Panc1 (cell line): ENCODE measurements at regions not wholly inside any gene's neighbourhood (a gene's known extent, or its start where the extent isn't known, plus 50 kb on each side); places are given as distances from the start of the nearest gene placed in this dataset.

Experiments used
- POLR2AphosphoS5 ChIP-seq: IDR thresholded peaks from 2 replicates; pipeline ENCODE4 v1.6.1; 2012; ENCODE audit warnings: mild to moderate bottlenecking, low read depth, low read length, moderate library complexity
- SIN3A ChIP-seq: IDR thresholded peaks from 2 replicates; pipeline ENCODE4 v1.6.1; 2012; ENCODE audit warnings: low read depth, mild to moderate bottlenecking, low read length, moderate library complexity, borderline replicate concordance; ENCODE audit not compliant: insufficient read depth
- TF ChIP-seq, protein P1 (sequence below): fragments of 450-650 bp; IDR thresholded peaks from 2 replicates; pipeline ENCODE4 v1.5.1; 2017; ENCODE audit warnings: mild to moderate bottlenecking
- TF ChIP-seq, protein P2 (sequence below), 2 experiments: IDR thresholded peaks; 2 replicates each; pipeline ENCODE4 v1.6.1; 2011 to 2012; ENCODE audit warnings: low read depth in 2 of 2, control low read depth in 1 of 2, low read length in 1 of 2, mild to moderate bottlenecking in 1 of 2, moderate library complexity in 1 of 2; ENCODE audit not compliant: insufficient read depth in 1 of 2

GRCh38 chr5:40314275-40314674 lies 365.4 kb upstream of the PTGER4 start:
- TF ChIP-seq, protein P1, sequence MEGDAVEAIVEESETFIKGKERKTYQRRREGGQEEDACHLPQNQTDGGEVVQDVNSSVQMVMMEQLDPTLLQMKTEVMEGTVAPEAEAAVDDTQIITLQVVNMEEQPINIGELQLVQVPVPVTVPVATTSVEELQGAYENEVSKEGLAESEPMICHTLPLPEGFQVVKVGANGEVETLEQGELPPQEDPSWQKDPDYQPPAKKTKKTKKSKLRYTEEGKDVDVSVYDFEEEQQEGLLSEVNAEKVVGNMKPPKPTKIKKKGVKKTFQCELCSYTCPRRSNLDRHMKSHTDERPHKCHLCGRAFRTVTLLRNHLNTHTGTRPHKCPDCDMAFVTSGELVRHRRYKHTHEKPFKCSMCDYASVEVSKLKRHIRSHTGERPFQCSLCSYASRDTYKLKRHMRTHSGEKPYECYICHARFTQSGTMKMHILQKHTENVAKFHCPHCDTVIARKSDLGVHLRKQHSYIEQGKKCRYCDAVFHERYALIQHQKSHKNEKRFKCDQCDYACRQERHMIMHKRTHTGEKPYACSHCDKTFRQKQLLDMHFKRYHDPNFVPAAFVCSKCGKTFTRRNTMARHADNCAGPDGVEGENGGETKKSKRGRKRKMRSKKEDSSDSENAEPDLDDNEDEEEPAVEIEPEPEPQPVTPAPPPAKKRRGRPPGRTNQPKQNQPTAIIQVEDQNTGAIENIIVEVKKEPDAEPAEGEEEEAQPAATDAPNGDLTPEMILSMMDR, result no peak
- TF ChIP-seq POLR2AphosphoS5, result no peak
- TF ChIP-seq, protein P2, sequence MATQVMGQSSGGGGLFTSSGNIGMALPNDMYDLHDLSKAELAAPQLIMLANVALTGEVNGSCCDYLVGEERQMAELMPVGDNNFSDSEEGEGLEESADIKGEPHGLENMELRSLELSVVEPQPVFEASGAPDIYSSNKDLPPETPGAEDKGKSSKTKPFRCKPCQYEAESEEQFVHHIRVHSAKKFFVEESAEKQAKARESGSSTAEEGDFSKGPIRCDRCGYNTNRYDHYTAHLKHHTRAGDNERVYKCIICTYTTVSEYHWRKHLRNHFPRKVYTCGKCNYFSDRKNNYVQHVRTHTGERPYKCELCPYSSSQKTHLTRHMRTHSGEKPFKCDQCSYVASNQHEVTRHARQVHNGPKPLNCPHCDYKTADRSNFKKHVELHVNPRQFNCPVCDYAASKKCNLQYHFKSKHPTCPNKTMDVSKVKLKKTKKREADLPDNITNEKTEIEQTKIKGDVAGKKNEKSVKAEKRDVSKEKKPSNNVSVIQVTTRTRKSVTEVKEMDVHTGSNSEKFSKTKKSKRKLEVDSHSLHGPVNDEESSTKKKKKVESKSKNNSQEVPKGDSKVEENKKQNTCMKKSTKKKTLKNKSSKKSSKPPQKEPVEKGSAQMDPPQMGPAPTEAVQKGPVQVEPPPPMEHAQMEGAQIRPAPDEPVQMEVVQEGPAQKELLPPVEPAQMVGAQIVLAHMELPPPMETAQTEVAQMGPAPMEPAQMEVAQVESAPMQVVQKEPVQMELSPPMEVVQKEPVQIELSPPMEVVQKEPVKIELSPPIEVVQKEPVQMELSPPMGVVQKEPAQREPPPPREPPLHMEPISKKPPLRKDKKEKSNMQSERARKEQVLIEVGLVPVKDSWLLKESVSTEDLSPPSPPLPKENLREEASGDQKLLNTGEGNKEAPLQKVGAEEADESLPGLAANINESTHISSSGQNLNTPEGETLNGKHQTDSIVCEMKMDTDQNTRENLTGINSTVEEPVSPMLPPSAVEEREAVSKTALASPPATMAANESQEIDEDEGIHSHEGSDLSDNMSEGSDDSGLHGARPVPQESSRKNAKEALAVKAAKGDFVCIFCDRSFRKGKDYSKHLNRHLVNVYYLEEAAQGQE (IDR thresholded peaks at IDR 0.05; ENCODE audit: insufficient read depth in 1 of 2, low read depth in 2 of 2, low read length in 1 of 2), result no peak
- TF ChIP-seq SIN3A, result no peak
